Upper lobe of left lung (tissue), 6 donors: ENCODE measurements at regions not wholly inside any gene's neighbourhood (a gene's known extent, or its start where the extent isn't known, plus 50 kb on each side); places are given as distances from the start of the nearest gene placed in this dataset.

Experiments
- ATAC-seq, 2 donors: fragments of 200-7000 bp; cut with Tn5 transposase; one replicate each; pipeline ENCODE4 v1.9.1; 2022; ENCODE audit warnings: mild to moderate bottlenecking in 2 of 2, moderate library complexity in 2 of 2; ENCODE audit not compliant: low FRiP score in 2 of 2
- DNase-seq, 2 donors: peaks; one replicate each; pipeline ENCODE4 v3.0.0-alpha.2; 2019 to 2020
- H3K27ac ChIP-seq, 4 donors: fragments of 200-600 bp; sonication (generic); one replicate each; pipeline ENCODE4 v1.5.1; 2016 to 2019
- H3K27me3 ChIP-seq, 4 donors: fragments of 200-600 bp; sonication (generic); one replicate each; pipeline ENCODE4 v1.5.1; 2017 to 2019
- H3K36me3 ChIP-seq, 4 donors: fragments of 200-600 bp; sonication (generic); one replicate each; pipeline ENCODE4 v1.5.1; 2016 to 2019
- H3K4me1 ChIP-seq, 4 donors: fragments of 200-600 bp; sonication (generic); one replicate each; pipeline ENCODE4 v1.5.1; 2018 to 2019
- H3K4me3 ChIP-seq, 4 donors: fragments of 200-600 bp; sonication (generic); one replicate each; pipeline ENCODE4 v1.5.1; 2017 to 2019; ENCODE audit warnings: mild to moderate bottlenecking in 2 of 4, moderate library complexity in 1 of 4
- H3K9me3 ChIP-seq, 4 donors: fragments of 200-600 bp; sonication (generic); one replicate each; pipeline ENCODE4 v1.5.1; 2018 to 2019
- EP300 ChIP-seq, 4 donors: sonication (generic); formaldehyde crosslinking; IDR thresholded peaks; one replicate each; pipeline ENCODE4 v1.5.1; 2017; ENCODE audit warnings: antibody characterized with exemption in 4 of 4, control low read depth in 2 of 4
- POLR2A ChIP-seq, 4 donors: fragments of 450-650 bp; IDR thresholded peaks; one replicate each; pipeline ENCODE4 v1.5.1; 2016 to 2017; ENCODE audit warnings: antibody characterized with exemption in 4 of 4, mild to moderate bottlenecking in 2 of 4
- POLR2AphosphoS5 ChIP-seq, 2 donors: sonication (generic); formaldehyde crosslinking; IDR thresholded peaks; one replicate each; pipeline ENCODE4 v1.5.1; 2017; ENCODE audit warnings: antibody characterized with exemption in 2 of 2
- WGBS, 2 donors: methylation state at CpG; one replicate each; pipeline ENCODE4 v1.1.5; 2017 to 2018; 5-methylcytosine and 5-hydroxymethylcytosine counted together
- TF ChIP-seq, protein P1 (sequence below), 6 experiments: fragments of 450-650 bp in 4 of 6; fragments of 200-600 bp in 2 of 6; sonication (generic) in 2 of 6; IDR thresholded peaks; one replicate each; pipeline ENCODE4 v1.5.1; 2016 to 2019; ENCODE audit warnings: antibody characterized with exemption in 6 of 6
- donor health status: DM: no; HTN: no; CAD: no; lungs with moderate emphysema.
- donor health status: DM: no; HTN: yes; CAD: no; lungs with severe emphysema.

DNA sequence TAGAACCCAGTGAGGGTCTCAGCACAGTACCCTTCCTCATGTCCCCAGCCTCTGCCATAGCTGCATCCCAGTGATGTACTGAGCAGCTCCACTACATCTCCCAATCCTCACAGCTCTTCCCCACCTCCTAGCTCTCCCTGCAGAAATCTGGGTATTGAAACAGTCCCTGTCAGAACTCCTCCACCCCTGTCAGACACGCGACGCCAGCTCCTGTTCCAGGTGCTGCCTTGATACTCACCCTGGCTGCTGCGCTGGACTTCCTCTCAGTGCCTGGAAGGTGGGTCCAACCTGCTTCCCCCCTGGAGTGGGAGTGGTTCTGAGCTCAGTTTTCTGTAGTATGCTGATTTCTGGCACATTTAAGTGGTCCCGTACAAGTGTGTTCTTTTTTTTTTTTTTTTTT, 160.9 kb upstream of the SLCO3A1 start:
- Histone ChIP-seq H3K4me3 (no peak overlapping the region), H3K36me3 (no peaks in the 10 kb centered on the region), H3K4me1 (peaks cover 0 to 5% (median 0%) of the 10 kb centered on the region in 4 donors), H3K27me3 (no peaks in the 10 kb centered on the region), H3K9me3 (no peaks in the 10 kb centered on the region), H3K27ac (no peak overlapping the region)
- TF ChIP-seq EP300 (IDR thresholded peaks at IDR 0.05) (no peak), POLR2AphosphoS5 (IDR thresholded peaks at IDR 0.05) (no peak), POLR2A (IDR thresholded peaks at IDR 0.05) (no peak)
- TF ChIP-seq, protein P1, sequence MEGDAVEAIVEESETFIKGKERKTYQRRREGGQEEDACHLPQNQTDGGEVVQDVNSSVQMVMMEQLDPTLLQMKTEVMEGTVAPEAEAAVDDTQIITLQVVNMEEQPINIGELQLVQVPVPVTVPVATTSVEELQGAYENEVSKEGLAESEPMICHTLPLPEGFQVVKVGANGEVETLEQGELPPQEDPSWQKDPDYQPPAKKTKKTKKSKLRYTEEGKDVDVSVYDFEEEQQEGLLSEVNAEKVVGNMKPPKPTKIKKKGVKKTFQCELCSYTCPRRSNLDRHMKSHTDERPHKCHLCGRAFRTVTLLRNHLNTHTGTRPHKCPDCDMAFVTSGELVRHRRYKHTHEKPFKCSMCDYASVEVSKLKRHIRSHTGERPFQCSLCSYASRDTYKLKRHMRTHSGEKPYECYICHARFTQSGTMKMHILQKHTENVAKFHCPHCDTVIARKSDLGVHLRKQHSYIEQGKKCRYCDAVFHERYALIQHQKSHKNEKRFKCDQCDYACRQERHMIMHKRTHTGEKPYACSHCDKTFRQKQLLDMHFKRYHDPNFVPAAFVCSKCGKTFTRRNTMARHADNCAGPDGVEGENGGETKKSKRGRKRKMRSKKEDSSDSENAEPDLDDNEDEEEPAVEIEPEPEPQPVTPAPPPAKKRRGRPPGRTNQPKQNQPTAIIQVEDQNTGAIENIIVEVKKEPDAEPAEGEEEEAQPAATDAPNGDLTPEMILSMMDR (IDR thresholded peaks at IDR 0.05), result no peak
- ATAC-seq, result no peak
- DNase-seq, result no peak
- 88 to 94% methylated on average over 5 of the region's 5 CpGs for WGBS, 2 donors

DNA sequence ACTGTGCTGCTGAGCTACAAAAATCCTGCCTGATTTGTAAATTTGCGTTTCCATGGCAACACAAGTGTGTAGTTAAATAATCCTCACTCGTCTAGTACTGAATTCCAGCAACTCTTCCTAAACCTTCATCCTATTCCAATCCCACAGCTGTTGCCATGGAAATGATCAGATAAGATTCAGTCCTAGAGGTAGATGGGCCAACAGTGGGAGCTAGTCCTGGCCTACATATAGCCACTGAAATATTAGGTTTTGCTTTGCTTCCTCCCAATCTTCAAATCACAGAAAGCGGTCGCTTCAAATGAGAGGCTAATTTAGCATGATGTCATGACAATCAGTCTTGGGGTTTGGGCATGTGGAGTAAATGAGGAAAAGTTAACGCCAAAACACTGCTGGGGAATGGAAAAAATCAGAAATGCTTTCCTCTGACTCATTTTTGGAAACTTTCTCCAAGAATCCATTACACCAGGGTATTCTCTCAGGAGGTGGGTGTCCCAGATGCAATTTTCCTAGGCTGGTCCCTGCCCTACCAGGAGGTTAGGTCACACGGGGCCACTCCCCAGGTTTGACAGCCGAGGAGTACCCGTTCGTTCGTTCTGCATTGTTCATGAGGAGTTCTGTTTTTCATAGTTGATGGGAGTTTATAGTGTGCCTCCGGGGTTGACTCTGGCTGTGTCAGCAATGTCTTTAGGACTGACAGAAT, 159.2 kb upstream of the SLCO3A1 start:
- ATAC-seq (peak; percentile 44 to 90), DNase-seq (no peak)
- Histone ChIP-seq H3K4me1 (peaks cover 0 to 5% (median 0%) of the 10 kb centered on the region in 4 donors), H3K27me3 (no peaks in the 10 kb centered on the region), H3K36me3 (no peaks in the 10 kb centered on the region), H3K4me3 (peak overlapping the region in 1 of 4 donors; percentile 25), H3K27ac (peak overlapping the region; percentile 47 to 73 (median 60)), H3K9me3 (no peaks in the 10 kb centered on the region)
- TF ChIP-seq, protein P1 (IDR thresholded peaks at IDR 0.05), result no peak
- no peak for TF ChIP-seq POLR2A (IDR thresholded peaks at IDR 0.05)
- no peak for TF ChIP-seq POLR2AphosphoS5 (IDR thresholded peaks at IDR 0.05)
- no peak for TF ChIP-seq EP300 (IDR thresholded peaks at IDR 0.05)
- 65 to 77% methylated on average over 11 of the region's 11 CpGs for WGBS, 2 donors

DNA sequence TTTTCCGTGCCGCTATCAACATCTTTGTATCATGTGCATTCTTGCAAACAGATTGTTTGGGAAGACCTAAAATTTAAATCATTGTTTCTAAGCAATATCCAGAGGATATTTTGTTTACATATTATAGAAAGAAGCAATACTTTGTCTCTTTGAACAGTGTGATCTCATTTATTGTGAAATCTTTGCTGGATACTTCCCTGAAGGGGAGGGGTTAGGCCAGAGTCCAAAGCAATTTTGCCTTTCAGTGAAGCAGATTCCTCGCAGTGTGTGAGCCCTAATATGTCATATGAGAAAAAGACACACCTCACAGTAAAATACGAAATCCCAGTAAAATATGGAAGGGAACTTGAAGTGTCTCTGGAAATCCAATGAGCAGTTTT, 158.7 kb upstream of the SLCO3A1 start:
- WGBS, 2 donors, result 70 to 76% methylated on average over 4 of the region's 4 CpGs
- Histone ChIP-seq H3K4me1 (peaks cover 0 to 5% (median 0%) of the 10 kb centered on the region in 4 donors), H3K36me3 (no peaks in the 10 kb centered on the region), H3K27me3 (no peaks in the 10 kb centered on the region), H3K9me3 (no peaks in the 10 kb centered on the region), H3K4me3 (peak overlapping the region in 1 of 4 donors; percentile 25), H3K27ac (peak overlapping the region; percentile 47 to 73 (median 60))
- TF ChIP-seq EP300 (IDR thresholded peaks at IDR 0.05) (no peak), POLR2A (IDR thresholded peaks at IDR 0.05) (no peak), POLR2AphosphoS5 (IDR thresholded peaks at IDR 0.05) (no peak)
- TF ChIP-seq, protein P1 (IDR thresholded peaks at IDR 0.05), result no peak
- peak; percentile 80 to 91 for ATAC-seq
- DNase-seq, result peak in 1 of 2 donors; percentile 28

DNA sequence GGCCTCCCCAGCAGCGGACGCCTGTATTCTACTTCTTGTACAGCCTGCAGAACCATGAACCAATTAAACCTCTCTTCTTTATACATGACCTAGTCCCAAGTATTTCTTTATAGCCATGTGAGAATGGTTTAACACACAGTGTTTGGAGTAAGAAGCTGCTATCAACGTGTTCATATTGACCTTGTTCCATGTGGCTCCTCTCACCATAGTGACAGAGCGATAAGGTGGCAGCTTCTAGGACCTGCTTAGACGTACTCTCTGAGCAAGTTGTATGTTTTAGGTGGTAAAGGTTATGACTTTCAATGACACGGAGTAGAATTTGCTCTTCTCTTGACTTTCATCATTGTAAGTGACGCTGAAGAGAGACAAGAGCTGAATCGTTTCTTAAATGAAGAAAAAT, 157.7 kb upstream of the SLCO3A1 start:
- no peak for ATAC-seq
- Histone ChIP-seq H3K27me3 (no peaks in the 10 kb centered on the region), H3K9me3 (no peaks in the 10 kb centered on the region), H3K4me1 (peaks cover 0 to 5% (median 0%) of the 10 kb centered on the region in 4 donors), H3K27ac (no peak overlapping the region), H3K4me3 (no peak overlapping the region), H3K36me3 (no peaks in the 10 kb centered on the region)
- TF ChIP-seq, protein P1 (IDR thresholded peaks at IDR 0.05), result no peak
- TF ChIP-seq POLR2A (IDR thresholded peaks at IDR 0.05), result no peak
- 80 to 83% methylated on average over 8 of the region's 8 CpGs for WGBS, 2 donors
- DNase-seq, result no peak

DNA sequence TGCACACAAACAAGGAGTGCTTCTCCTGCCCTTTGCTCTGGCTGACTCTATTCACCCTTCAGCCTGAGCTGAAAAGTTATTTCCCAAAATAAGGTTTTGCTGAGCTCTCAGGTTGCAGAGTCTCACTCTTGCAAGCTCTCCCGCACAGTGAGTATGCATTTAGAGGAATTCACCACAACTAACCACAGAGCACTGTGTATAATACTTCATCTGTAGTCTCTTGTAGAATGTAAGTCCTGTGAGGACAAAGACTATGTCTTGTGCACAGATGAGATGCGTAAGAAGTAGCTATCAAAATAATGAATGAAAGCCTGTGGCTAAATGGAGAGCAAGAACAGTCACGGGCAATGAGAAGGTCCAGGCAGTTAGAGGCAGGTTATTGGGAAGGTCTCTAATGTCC, 156.5 kb upstream of the SLCO3A1 start:
- Histone ChIP-seq H3K27ac (no peak overlapping the region), H3K27me3 (no peaks in the 10 kb centered on the region), H3K36me3 (no peaks in the 10 kb centered on the region), H3K4me1 (peaks cover 0 to 5% (median 0%) of the 10 kb centered on the region in 4 donors), H3K4me3 (no peak overlapping the region), H3K9me3 (no peaks in the 10 kb centered on the region)
- WGBS, 2 donors, result 90 to 95% methylated on average over 3 of the region's 3 CpGs
- no peak for TF ChIP-seq EP300 (IDR thresholded peaks at IDR 0.05)
- TF ChIP-seq POLR2AphosphoS5 (IDR thresholded peaks at IDR 0.05), result no peak
- TF ChIP-seq, protein P1 (IDR thresholded peaks at IDR 0.05), result no peak
- no peak for TF ChIP-seq POLR2A (IDR thresholded peaks at IDR 0.05)
- ATAC-seq (no peak), DNase-seq (no peak)
